Medulla oblongata (tissue), 1 donor: ENCODE measurements at regions not wholly inside any gene's neighbourhood (a gene's known extent, or its start where the extent isn't known, plus 50 kb on each side); places are given as distances from the start of the nearest gene placed in this dataset.

Source experiments
- DNase-seq: peaks from one replicate; pipeline ENCODE4 v3.0.0-alpha.2; 2015; ENCODE audit errors: extremely low spot score

DNA sequence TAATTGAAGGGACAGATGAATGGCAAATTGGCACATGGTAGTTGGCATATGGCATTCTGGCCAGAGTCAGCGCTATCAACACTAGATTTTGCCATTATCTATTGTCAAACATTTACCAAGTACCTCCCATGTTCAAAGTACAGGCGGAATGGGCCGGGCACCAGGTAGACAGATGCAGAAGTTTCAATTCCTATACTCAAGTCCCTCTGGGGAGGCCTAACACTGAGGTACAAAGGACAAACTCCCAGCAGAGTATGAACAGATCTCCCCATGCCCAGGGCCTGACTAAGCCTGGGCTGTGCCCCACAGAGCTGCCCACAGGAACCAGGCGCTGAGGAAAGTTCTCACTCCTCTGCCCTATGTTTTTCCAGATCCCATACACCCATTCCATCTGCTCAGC is 257.5 kb upstream of the KLHL29 start:
- DNase-seq, result no peak

DNA sequence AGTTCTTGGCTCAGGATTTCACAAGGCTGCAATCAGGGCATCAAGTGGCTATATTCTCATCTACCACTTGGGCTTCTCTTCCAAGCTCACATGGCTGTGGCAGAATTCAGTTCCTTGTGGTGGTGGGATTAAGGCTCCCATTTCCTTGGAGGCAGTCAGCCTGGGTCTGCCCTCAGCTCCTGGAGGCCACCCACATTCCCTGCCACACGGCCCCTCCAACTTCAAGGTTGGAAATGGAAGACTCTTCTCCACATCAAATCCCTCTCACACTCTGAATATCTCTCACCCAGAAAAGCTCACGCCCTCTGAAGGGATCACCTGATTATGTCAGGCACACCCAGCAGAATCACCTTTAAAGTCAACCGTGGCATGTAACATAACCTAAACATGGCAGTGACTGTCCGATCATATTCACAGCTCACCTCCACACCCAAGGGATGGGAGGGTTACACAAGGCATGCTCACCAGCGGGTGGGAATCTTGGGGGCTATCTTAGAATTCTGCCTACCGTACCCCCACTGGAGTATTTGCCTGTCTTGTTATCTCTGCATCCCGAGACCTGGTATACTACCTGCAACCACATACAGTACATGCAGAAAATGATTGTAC is 256.2 kb upstream of the KLHL29 start:
- no peak for DNase-seq

DNA sequence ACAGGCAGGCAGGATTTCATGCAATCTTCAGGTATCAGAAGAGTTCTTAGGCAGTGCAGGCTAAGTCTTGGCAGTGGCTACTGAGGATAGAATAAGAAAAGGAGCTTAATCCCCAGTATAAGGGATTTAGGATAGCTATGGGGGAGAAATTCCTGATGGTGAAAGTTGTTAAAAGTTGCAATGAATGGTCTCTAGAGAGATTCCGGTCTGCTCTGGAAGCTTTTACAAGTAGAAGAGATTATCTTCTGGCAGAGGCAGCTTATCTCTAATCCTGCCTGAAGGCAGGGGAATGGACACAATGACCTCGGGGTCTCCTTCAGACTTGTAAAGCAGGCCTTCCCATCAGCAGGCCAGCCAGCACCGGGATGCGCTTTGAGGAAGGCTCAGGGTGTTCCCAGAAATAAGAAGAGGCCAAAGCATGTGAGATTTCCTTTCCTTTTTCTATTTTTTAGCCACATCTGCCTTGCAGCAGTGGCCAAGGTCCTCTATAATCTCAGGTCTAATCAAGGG is 253.9 kb upstream of the KLHL29 start:
- DNase-seq, result no peak

DNA sequence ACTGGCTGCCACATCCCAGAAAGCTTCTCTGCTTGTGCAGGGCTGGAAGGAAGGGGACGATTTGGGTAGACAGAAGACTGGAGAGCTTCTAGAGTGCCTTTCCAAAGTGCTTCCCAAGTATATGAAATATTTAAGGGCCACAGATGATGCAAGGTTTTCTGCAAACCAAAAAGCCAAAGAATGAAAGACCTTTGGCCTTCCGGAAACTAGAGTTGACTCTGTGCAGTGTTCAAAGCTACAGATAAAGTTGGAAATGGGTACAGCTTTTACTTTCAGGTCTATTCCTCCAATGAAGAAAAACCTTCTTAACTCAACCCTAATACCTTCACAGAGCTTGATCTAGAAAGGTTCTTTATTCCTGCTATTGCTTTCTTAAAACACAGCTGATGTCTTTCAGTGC is 253.0 kb upstream of the KLHL29 start:
- DNase-seq, result no peak

DNA sequence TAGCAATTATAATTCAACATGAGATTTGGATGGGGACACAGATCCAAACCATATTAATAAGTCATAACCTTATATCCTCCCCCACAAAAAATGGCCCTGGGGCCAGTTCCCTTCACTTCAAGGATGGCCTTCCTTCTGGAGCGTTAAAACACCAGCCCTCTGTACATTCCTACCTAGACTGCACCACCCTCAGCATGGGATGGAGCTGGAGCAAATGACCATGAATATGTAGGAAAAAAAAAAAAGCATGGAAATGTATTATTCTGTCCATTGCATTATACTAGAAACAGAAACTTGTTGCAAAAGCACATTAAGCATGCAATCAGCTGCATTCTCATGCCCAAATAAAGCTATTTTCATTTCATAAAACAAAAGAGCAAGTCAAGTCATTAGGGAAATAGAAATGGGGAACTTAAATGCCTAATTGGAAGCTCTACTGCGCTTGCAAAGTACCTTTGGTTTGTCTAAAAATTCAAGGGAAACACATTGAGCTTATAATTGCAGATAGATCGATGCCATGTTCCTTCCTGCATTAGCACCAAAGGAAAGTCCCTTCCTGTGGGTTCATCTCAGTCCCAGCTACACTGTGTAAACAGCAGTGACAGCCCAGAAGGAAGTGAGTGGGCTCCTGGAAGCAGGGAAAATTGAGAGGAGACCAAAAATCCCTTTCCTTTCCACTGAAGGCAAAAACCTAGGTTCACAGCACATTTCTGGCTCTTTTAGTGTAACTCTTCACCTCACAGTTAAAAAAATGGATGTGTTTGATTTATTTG is 252.0 kb upstream of the KLHL29 start:
- DNase-seq, result no peak

DNA sequence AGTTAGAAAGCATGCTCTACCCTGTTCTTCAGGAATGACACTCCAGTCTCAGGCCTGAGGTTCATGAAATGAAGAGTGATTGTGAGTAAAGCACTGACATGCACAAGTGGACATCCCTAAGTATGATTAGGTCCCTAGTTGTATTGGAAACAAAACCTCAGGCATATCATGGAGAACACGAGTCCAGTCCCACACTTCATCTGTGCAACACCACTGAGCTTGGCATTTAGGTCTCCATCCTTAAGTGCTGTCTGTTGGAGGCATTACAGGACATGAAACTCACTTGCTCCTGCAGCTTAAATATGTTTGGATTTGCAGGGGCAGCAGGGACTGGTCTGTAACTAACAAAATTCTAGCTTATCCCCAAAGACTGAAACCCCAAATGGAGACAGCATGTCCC is 250.3 kb upstream of the KLHL29 start:
- DNase-seq, result no peak

DNA sequence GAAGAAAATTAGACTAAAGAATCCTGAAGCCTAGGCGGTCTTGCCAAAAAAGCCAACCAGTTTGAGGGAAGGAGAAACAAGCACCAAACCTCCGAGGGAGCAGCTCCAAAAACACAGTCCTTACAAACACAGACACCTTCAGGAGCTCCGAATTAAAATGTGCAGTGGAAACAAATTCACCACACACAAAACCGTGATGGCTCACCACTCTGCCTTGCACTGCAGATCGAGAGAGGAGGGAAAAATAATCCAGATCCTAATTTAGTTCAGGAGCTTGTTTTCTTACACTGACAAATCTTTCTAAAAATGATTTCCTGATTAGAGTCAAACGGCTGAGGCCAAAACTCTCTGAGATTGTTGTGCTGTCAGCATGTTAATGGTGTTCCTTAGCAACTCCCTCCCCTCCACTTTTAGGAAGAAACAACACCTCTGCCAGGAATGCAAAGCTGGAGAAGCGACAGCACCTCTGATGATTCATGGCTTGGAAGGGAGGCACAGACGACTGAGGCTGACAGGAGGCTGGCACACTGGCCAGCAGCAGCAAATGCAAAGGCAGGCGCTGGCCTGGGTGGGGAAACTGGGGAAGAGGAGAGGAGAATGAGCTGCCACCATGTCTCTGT is 249.4 kb upstream of the KLHL29 start:
- peak; percentile 11 for DNase-seq

DNA sequence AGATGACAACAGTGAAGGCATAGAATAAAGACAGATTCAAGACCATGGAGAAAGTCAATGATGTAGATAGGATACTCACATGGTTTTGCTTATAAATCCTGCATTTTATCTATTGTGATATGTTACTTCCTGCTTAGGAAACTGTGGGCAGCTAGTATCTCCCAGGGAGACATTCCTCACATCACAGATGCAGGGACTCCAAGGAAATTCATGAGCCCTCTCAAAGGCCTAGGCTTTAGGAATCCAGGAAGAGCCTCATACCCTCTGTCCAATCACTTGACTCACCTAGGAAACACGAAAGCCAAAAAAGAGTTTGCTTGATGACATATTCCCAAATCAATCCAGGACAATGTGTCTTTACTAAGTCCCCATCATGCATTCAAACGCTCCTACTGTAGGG is 247.8 kb upstream of the KLHL29 start:
- DNase-seq, result no peak

DNA sequence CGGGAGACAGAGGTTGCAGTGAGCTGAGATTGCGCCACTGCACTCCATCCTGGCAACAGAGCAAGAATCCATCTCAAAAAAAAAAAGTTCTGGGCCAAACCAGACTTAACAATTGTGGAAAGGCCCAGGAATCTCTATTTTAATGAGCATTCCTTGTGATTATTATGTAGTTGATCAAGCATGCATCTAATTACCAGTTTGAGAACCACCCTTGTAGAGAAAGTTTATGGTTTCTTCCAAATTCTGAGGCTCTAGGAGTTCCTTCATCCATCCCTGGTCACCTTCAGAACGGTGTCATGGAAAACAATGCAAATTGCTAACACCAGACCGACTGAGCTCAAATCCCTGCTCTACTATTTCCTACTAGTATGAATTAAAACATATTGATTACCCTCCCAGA is 246.3 kb upstream of the KLHL29 start:
- no peak for DNase-seq

DNA sequence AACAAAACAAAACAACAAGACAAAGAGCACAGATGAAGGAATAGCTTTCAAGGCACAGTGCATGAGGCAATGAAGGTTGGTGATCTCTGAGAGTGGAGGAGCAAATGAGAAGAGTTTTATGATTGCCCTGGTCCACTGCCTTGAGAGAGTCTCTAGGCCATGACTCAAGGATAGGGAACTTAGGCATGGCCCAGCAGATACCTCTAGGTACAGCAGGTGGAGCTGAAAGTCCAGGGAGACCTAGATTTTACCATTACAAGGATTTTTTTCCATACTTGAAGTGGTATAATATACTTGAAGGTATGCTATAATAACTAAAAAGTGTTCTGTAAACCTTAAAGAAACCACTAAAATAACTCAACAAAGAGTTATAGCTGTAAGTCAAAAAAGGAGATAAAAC is 239.5 kb upstream of the KLHL29 start:
- no peak for DNase-seq

DNA sequence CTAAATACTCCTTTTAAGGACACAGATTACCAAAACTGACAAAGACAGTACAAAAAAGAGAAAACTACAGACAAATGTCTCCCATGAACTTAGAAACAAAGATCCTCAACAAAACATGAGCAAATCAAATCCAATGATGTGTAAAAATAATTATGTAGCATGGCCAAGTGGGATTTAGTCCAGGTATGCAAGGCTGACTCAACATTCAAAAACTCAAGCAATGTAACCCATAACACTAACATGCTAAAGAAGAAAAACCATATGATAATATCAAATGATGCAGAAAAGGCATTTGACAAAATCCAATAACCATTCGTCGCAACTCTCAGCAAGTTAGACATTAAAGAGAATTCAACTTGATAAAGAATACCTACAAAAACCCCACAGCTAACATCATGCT is 239.0 kb upstream of the KLHL29 start:
- DNase-seq, result no peak

DNA sequence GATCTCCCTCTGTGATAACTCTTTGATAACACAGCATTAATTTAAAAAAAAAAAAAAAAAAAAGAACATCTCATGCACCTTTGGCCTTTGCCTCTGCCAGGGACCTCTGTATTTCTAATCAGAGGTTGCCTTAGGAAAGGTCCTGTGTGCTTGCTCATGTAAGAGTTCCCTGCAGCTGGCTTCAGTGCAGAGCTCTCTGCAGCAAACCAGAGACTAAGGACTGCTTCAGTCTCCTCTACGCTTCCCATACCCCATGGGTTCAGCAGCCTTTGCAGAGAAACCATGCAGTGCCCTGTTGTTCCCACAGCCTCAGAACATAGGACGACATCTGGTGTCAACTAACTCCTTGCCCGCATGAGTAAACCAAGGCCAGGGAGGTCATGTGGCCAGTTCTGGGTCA is 236.6 kb upstream of the KLHL29 start:
- no peak for DNase-seq

DNA sequence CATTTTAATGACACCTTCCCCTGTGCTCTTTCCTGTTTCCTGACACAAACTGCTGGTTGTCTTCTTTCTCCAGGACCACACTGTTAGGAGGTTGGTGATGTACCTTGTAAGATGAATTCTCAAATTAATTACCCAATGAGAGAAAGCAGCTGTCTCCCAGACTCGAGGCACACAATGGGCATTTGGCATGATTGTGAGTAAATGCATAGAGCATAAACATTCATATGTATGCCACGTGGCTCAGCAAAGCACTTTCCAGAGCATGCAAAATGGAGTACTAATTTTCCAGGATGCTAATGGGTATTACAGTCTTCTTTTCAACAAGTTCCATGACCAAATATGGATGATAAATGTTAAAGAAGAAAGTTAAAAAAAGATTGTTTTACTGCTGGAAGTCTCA is 235.2 kb upstream of the KLHL29 start:
- no peak for DNase-seq

DNA sequence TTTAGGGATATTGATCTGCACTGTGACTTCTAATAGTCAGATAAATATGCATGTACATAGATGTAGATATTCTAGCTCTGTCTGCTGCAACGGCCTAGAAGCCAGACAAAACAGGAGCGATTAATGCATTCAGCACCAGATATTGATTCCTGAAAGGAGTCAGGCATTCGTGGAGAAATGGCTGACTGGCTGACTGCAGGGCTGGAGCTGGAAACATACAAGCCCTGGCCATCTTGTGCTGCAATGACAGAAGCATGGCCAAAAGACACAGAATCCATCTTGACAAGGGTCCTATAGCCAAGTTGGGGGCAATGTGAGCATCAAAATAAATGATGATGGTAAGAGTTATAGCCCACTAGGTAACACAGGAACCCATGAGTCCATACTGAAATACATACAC is 231.5 kb upstream of the KLHL29 start:
- DNase-seq, result no peak

DNA sequence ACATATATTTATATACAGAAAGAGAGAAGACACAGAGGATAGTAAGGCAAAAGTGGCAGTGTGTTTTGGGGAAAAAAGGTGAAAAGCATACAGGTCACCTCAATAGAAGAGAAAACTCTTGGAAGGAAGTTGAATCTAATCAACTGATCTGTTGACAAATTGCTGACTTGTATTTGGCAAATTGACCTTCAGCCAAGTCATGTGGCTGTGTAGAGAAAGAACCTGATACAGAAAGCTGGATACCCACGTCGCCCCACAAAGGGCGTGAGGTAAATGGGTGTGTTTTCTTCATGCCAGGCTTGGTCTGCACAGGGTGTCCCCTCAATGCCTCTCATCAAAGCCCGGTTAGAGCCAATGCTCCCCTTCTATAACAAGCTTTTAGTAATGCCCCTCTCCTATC is 230.0 kb upstream of the KLHL29 start:
- no peak for DNase-seq

DNA sequence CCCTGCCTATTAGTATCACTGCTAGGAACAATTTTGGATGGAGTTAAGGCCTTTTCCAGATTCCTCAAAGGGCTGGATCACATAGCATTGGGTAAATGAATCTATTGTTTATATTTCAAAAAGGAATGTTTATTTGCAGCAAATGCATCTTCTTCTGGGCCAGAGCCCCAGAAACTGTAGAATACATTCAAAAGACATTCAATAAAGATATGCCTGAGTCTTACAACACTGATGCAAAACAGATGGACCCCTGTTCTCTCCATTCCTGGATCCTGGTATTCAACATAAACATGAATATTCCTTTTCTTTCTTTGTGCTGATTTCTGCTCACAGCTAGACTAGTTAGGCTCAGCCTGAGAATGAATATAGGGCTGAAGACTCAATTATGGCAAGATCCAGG is 227.2 kb upstream of the KLHL29 start:
- DNase-seq, result no peak

DNA sequence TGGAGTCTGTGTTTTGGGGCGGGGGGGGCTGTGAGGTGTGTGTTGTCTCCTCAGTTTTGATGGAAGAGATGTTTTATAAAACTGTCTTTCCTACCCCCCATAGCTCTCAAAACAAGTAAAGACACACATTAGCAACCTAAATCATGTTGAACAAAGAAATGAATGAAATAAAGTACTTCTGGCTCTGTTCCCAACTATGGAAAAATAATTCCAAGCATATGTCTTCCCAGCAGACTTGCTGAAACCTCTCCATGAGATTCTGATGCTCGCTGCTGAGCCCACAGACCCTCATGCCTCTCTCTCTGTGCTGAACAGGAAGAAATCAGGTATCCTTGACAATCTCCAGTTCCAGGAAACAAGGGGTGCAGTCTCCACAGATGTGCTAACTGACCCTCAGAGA is 226.7 kb upstream of the KLHL29 start:
- no peak for DNase-seq

DNA sequence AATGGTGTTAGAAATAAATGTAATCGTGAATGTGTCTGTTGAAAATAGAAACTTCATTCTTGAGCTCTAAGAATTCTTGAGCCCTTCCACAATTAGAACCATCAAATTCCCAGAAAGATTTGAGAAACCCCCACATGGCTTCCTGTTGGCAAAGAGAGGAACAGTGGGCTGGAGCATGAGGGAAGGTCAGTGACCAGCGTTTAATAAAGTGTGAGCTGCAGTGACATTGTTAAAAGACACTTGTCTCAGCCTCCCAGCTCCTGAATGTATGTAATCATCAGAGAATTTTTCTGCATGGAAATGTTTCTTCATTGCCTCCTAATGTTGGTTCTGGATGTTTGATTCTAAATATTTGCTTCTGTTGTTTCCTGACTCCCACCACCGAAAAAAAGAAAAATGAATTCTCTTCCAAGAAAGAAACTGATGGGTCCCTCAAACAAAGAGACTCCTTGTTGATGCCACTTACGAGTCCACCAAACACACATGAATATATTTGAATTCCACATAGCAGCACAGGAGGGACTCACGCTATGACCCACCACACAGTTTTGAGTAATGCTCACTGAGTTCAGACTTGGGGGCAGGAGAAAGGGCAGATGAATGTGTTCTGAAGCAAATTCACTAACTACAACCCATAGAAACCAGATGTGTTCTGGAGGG is 225.1 kb upstream of the KLHL29 start:
- DNase-seq, result no peak

DNA sequence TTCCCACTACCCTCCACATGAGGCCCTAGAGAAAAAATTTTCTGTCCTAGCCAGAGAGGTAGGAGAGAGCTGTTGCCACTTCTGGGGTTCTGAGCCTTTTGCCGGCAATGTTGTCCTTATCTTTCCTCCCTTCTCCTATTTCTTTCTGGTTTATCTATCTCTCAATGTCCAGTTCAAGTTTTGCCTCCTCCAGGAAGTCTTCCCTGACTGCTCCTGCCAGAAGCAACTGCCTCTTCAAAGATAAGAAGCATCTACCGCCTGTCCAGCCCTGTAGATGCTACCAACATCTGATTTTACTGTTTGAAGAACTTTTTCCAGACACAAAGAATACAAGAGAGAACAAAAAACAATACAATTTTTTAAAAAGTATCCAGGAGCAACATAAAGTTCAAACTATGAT is 220.8 kb upstream of the KLHL29 start:
- DNase-seq, result no peak

DNA sequence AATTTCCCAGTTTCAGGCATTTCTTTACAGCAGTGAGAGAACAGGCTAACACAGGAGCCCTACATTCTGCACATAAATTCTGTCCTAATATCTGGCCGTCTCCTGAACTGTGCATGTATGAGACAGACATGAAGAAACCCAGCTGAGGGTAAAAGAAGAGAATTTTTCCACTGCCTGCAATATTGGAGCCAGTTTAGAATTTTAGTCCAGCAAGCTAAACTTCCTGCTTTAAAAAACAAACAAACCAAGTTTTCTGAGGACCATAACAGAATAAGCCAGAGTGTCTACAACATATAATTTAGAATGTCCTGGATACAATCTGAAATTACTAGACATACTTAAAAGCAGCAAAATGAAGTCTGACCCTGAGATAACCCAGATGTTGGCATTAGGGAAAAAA is 215.1 kb upstream of the KLHL29 start:
- no peak for DNase-seq

DNA sequence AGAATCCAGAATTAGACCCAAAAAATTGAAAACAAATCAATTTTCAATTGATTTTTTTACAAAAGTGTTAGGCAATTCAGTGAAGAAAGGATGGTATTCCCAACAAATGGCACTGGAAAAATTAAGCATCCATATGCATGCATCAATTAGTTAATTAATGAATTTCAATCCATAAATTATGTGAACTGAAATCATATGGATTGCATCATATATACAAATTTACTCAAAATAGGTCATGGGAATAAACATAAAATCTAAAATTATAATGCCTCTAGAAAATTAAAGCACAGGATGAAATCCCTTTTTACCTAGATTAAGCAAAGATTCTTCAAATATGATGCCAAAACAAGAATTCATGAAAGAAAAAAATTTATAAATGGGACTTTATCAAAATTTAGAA is 213.9 kb upstream of the KLHL29 start:
- DNase-seq, result no peak

DNA sequence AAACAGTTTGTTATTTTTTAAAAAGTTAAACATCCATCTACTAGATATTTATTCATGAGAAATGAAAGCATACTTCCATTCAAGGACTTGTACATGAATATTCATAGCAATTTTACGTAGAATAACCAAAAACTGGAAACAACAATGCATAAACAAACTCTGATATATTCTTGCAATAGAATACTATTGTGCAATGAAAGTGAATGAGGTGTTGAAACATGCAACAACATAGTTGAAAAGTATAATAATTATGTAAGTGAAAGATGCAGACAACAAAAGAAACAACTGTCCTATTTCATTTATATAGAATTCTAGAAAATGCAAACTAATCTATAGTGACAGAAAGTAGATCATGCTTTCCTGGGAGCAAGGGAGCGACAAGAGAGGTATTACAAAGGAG is 206.6 kb upstream of the KLHL29 start:
- DNase-seq, result no peak

DNA sequence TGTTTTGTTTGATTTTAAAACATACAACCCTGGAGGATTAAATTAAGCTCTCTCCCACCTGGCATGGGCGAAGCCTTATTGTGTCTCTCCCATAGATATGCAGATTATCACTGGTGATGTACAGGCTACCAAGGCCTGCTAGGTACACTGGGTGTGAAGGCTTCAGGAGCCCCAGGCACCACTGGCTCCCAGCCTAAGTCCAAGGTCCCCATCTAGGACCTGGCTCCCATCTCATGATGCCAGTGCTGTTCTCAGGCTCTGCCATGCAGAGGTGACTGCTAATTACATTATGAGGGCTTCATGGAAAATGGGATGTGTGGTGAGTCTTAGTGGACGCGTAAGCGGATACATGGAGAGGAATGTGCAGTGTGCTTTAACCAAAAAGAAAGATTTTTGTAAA is 201.2 kb upstream of the KLHL29 start:
- no peak for DNase-seq
